Spleen (tissue), 11 donors: ENCODE measurements at regions not wholly inside any gene's neighbourhood (a gene's known extent, or its start where the extent isn't known, plus 50 kb on each side); places are given as distances from the start of the nearest gene placed in this dataset.

Experiments used
- DNase-seq: peaks from one replicate; pipeline ENCODE4 v3.0.0-alpha.2; 2020
- H3K27ac ChIP-seq, 8 donors: fragments of 200-600 bp; sonication (generic) in 7 of 8; 1 replicate in 4 of 8; 2 replicates in 4 of 8; pipeline versions ENCODE4 v1.5.0 to v1.8.0; 2016 to 2021; ENCODE audit warnings: inconsistent platforms in 4 of 8, mild to moderate bottlenecking in 4 of 8, moderate library complexity in 1 of 8
- H3K27me3 ChIP-seq, 7 donors: fragments of 200-600 bp; sonication (generic) in 6 of 7; replicated peaks in 1 of 7; 1 replicate in 4 of 7; 2 replicates in 3 of 7; pipeline versions ENCODE4 v1.5.0 to v1.8.0; 2016 to 2021; ENCODE audit warnings: inconsistent platforms in 3 of 7, mild to moderate bottlenecking in 1 of 7
- H3K36me3 ChIP-seq, 6 donors: fragments of 200-600 bp; sonication (generic) in 5 of 6; 1 replicate in 4 of 6; 2 replicates in 2 of 6; pipeline versions ENCODE4 v1.5.0 to v1.8.0; 2016 to 2021; ENCODE audit warnings: inconsistent platforms in 2 of 6
- H3K4me1 ChIP-seq, 6 donors: fragments of 200-600 bp; sonication (generic) in 5 of 6; 1 replicate in 3 of 6; 2 replicates in 3 of 6; pipeline versions ENCODE4 v1.5.0 to v1.8.0; 2016 to 2021; ENCODE audit warnings: inconsistent platforms in 3 of 6
- H3K4me3 ChIP-seq, 8 donors: fragments of 200-600 bp; sonication (generic) in 7 of 8; 1 replicate in 4 of 8; 2 replicates in 4 of 8; pipeline versions ENCODE4 v1.5.0 to v1.8.0; 2016 to 2021; ENCODE audit warnings: inconsistent platforms in 4 of 8, mild to moderate bottlenecking in 4 of 8, moderate library complexity in 2 of 8
- H3K9me3 ChIP-seq, 8 donors: fragments of 200-600 bp; sonication (generic) in 7 of 8; 1 replicate in 4 of 8; 2 replicates in 4 of 8; pipeline versions ENCODE4 v1.5.0 to v1.8.0; 2016 to 2021; ENCODE audit warnings: inconsistent platforms in 4 of 8
- CTCF ChIP-seq, 11 experiments: fragments of 200-600 bp in 7 of 11; fragments of 450-650 bp in 4 of 11; sonication (generic) in 4 of 11; IDR thresholded peaks in 8 of 11; conservative IDR thresholded peaks in 3 of 11; 1 replicate in 7 of 11; 2 replicates in 4 of 11; pipeline versions ENCODE4 v1.4.0 to v1.8.0; 2016 to 2021; ENCODE audit warnings: antibody characterized with exemption in 11 of 11, inconsistent platforms in 4 of 11, mild to moderate bottlenecking in 1 of 11
- POLR2A ChIP-seq, 3 donors: fragments of 450-650 bp; IDR thresholded peaks; one replicate each; pipeline ENCODE4 v1.5.1; 2017; ENCODE audit warnings: antibody characterized with exemption in 3 of 3, mild to moderate bottlenecking in 1 of 3
- POLR2AphosphoS5 ChIP-seq, 3 donors: sonication (generic); formaldehyde crosslinking; IDR thresholded peaks; one replicate each; pipeline ENCODE4 v1.5.1; 2017; ENCODE audit warnings: antibody characterized with exemption in 3 of 3
- WGBS, 5 donors: extraction: QIAGEN DNeasy Blood & Tissue Kit in 3 of 5; methylation state at CpG; one replicate each; pipeline versions ENCODE4 v1.1.5 to v1.1.7; 2013 to 2018; 5-methylcytosine and 5-hydroxymethylcytosine counted together
- intact Hi-C: fragments of 100-400 bp; cut with DNase I; formaldehyde crosslinking; loops from one replicate; pipeline ENCODE4 v1.15.0; 2023; ENCODE audit warnings: low total_unique reads
- donor health status: healthy with polysubstance abuse.
- donor health status: DM: no; HTN: no; CAD: no; lungs with moderate emphysema.
- donor health status: DM: no; HTN: no; CAD: no.
- donor health status: Bipolar disorder and iron deficiency.
- donor health status: healthy.
- donor health status: DM: no; HTN: no; CAD: no.
- donor health status: DM: yes; HTN: yes; CAD: no.

- no peak overlapping the region for H3K27ac ChIP-seq
- DNase-seq, result no peak
- WGBS, 5 donors, result 61 to 82% (median 68%) methylated on average over 1 of the region's 1 CpG
- TF ChIP-seq POLR2AphosphoS5 (IDR thresholded peaks at IDR 0.05), result no peak
- no peak for TF ChIP-seq CTCF (IDR thresholded peaks at IDR 0.05 in 8 of 11, conservative IDR thresholded peaks at IDR 0.05 in 3 of 11)
- TF ChIP-seq POLR2A (IDR thresholded peaks at IDR 0.05), result no peak
- H3K4me3 ChIP-seq, result no peak overlapping the region
- H3K4me1 ChIP-seq, result no peaks in the 10 kb centered on the region
- intact Hi-C loops, result no loop called here
- H3K9me3 ChIP-seq, result no peaks in the 10 kb centered on the region
- H3K27me3 ChIP-seq, result no peaks in the 10 kb centered on the region
- H3K36me3 ChIP-seq, result no peaks in the 10 kb centered on the region
Measured at GRCh38 chr5:97751540-97751939, 568.5 kb upstream of the RIOK2 start.

- TF ChIP-seq CTCF (IDR thresholded peaks at IDR 0.05 in 8 of 11, conservative IDR thresholded peaks at IDR 0.05 in 3 of 11) (no peak), POLR2AphosphoS5 (IDR thresholded peaks at IDR 0.05) (no peak)
- H3K9me3 ChIP-seq, result no peaks in the 10 kb centered on the region
- H3K36me3 ChIP-seq, result no peaks in the 10 kb centered on the region
- H3K4me1 ChIP-seq, result no peaks in the 10 kb centered on the region
- no peaks in the 10 kb centered on the region for H3K27me3 ChIP-seq
- intact Hi-C loops, result no loop called here
- H3K4me3 ChIP-seq, result no peak overlapping the region
- no peak for DNase-seq
- no peak overlapping the region for H3K27ac ChIP-seq
Measured at GRCh38 chr5:97752871-97753270, 569.8 kb upstream of the RIOK2 start.

GRCh38 chr5:97762483-97762882, 579.4 kb upstream of the RIOK2 start:
- intact Hi-C loops, result no loop called here
- H3K27ac ChIP-seq, result no peak overlapping the region
- no peak overlapping the region for H3K4me3 ChIP-seq
- no peaks in the 10 kb centered on the region for H3K27me3 ChIP-seq
- H3K4me1 ChIP-seq, result no peaks in the 10 kb centered on the region
- TF ChIP-seq POLR2AphosphoS5 (IDR thresholded peaks at IDR 0.05), result no peak
- TF ChIP-seq CTCF (IDR thresholded peaks at IDR 0.05 in 8 of 11, conservative IDR thresholded peaks at IDR 0.05 in 3 of 11), result no peak
- no peak for TF ChIP-seq POLR2A (IDR thresholded peaks at IDR 0.05)
- no peak for DNase-seq
- peaks cover 0 to 7% (median 0%) of the 10 kb centered on the region in 8 donors for H3K9me3 ChIP-seq
- H3K36me3 ChIP-seq, result no peaks in the 10 kb centered on the region

GRCh38 chr5:97764700-97765099, 581.7 kb upstream of the RIOK2 start:
- no peak overlapping the region for H3K27ac ChIP-seq
- peaks cover 0 to 7% (median 0%) of the 10 kb centered on the region in 8 donors for H3K9me3 ChIP-seq
- H3K4me3 ChIP-seq, result no peak overlapping the region
- WGBS, 5 donors, result 83 to 93% (median 90%) methylated on average over 3 of the region's 3 CpGs
- no peaks in the 10 kb centered on the region for H3K27me3 ChIP-seq
- no peaks in the 10 kb centered on the region for H3K36me3 ChIP-seq
- no peaks in the 10 kb centered on the region for H3K4me1 ChIP-seq
- DNase-seq, result no peak
- TF ChIP-seq POLR2AphosphoS5 (IDR thresholded peaks at IDR 0.05), result no peak
- no peak for TF ChIP-seq CTCF (IDR thresholded peaks at IDR 0.05 in 8 of 11, conservative IDR thresholded peaks at IDR 0.05 in 3 of 11)
- no peak for TF ChIP-seq POLR2A (IDR thresholded peaks at IDR 0.05)
- intact Hi-C loops, result no loop called here
